LoVo (cell line): ENCODE measurements at regions not wholly inside any gene's neighbourhood (a gene's known extent, or its start where the extent isn't known, plus 50 kb on each side); places are given as distances from the start of the nearest gene placed in this dataset.
"Not testable (repeated sequence)": the region's sequence is repeated elsewhere in the genome, so short reads cannot be mapped to it uniquely, and the experiment has no call there.

Experiments used
- DNase-seq: peaks from one replicate; pipeline ENCODE4 v3.0.0-alpha.2; 2016; ENCODE audit warnings: low spot score

GRCh38 chr2:65605058-65605742 lies 172.8 kb upstream of the SPRED2 start:
- no peak for DNase-seq

GRCh38 chr2:65604246-65604645 lies 171.8 kb upstream of the SPRED2 start:
- no peak for DNase-seq

GRCh38 chr2:65602603-65603235 lies 170.3 kb upstream of the SPRED2 start:
- DNase-seq: no peak

DNA sequence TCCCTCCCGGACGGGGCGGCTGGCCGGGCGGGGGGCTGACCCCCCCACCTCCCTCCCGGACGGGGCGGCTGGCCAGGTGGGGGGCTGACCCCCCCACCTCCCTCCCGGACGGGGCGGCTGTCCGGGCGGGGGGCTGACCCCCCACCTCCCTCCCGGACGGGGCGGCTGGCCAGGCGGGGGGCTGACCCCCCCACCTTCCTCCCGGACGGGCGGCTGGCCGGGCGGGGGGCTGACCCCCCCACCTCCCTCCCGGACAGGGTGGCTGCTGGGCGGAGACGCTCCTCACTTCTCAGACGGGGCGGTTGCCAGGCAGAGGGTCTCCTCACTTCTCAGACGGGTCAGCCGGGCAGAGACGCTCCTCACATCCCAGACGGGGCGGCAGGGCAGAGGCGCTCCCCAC lies 168.5 kb upstream of the SPRED2 start:
- DNase-seq: not testable (repeated sequence)

- DNase-seq: not testable (repeated sequence)
Observed at GRCh38 chr2:65600351-65600750, 168.0 kb upstream of the SPRED2 start.

- no peak for DNase-seq
Observed at GRCh38 chr2:65599693-65600092, 167.3 kb upstream of the SPRED2 start.

GRCh38 chr2:65598996-65599395 lies 166.6 kb upstream of the SPRED2 start:
- no peak for DNase-seq

DNA sequence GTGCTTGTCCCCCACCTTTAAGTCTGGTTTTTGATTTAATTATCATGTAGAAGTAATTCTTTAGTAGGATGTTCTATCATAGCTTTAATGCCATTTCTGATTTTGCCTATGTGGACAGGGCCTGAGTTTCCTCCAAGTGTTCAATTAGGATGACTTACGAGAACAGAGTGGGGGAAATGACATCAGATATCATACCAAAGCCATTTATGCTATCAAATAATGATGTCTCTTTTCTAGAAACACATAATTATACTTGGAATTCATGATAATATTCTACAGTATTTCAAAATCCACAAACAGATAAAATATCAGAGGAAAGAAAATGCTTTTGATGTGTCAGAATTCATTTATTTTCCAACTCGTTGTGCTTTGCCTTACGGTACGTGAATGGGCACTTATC lies 165.9 kb upstream of the SPRED2 start:
- no peak for DNase-seq

- no peak for DNase-seq
Observed at GRCh38 chr2:65595630-65596029, 163.2 kb upstream of the SPRED2 start.

GRCh38 chr2:65594150-65594549 lies 161.8 kb upstream of the SPRED2 start:
- DNase-seq: no peak

- DNase-seq: no peak
Observed at GRCh38 chr2:65589667-65590066, 157.3 kb upstream of the SPRED2 start.

- DNase-seq: no peak
Observed at GRCh38 chr2:65587779-65588178, 155.4 kb upstream of the SPRED2 start.

- no peak for DNase-seq
Observed at GRCh38 chr2:65586516-65586915, 154.1 kb upstream of the SPRED2 start.

DNA sequence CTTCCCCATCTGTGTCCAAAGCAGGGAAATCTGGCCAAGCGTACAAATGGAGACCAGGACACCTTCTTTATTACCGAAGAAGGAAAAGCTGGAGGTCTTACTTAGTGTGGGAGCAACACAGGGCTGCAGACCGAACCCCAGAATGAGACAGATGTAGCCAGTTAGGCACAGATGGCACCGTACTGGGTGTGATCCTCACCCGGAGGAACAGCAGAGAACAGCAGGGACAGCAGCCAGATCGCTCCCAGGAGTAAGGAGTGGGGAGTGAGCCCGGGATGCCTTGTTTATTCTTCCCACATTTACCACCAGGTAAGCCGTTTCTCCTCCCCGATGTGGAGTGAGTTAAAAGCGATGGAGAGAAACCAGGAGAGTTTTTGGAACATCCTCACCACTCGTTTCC lies 150.7 kb upstream of the SPRED2 start:
- no peak for DNase-seq

GRCh38 chr2:65582364-65582763 lies 150.0 kb upstream of the SPRED2 start:
- DNase-seq: no peak

GRCh38 chr2:65580824-65581223 lies 148.4 kb upstream of the SPRED2 start:
- DNase-seq: no peak

DNA sequence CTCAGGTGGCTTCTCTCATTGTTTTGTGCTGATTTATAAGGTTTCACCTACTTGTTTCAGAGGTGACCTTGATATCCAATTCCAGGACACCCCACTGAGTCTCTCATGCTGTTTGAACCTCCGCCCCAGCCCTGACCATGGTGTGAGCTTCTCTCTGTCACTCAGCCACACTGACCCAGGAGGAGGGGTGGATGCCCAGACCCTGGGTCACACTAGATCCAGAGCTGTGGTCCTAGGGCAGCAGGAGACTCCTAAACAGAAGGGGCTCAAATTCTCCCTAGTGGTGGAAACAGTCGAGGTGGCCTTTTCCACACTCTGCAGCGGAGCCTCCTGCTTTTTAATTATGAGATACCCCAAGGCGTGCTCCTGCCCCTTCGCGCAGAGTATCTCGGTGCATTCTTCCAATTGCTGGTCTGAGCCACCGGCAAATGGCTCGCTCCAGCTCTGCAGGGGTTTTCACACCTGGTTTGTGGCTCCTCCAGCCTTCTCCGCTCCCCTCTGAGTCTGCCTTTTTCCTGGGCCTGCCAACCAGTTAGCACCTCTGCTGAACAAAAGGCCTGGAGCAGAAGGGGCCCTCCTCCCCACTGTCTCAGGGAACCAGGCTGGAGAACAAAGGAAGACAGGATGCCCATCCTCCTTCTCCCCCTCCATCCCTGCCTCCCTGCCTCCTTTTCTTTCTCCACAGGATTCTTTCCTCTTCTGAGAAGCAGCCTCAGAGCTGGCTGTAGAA lies 147.3 kb upstream of the SPRED2 start:
- DNase-seq: no peak

- no peak for DNase-seq
Observed at GRCh38 chr2:65577654-65578053, 145.3 kb upstream of the SPRED2 start.

DNA sequence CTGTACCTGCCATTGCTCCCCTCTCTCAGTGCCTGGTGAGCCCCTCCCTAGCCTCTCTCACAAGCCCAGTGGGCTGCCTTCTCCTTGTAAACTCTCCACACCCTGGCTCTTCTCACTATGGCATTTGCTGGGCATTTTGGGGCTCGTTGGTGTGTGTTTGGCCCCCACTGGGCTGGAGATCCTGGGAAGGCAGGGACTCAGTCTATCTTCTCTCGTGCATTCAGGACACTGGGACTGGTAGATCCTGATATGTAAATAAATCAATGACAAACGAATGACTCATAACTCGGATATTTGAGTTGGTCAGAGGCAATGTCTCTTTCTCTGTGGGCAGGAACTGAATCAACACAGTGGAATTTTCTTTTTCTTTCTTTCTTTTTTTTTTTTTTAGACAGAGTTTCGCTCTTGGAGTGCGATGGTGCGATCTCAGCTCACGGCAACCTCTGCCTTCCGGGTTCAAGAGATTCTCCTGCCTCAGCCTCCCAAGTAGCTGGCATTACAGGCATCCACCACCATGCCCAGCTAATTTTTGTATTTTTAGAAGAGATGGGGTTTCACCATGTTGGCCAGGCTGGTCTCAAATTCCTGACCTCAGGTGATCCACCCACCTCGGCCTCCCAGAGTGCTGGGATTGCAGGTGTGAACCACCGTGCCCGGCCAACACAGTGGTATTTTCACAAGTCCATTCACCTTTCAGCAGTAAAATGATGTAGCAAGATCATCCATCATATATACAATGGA lies 144.6 kb upstream of the SPRED2 start:
- DNase-seq: peak; percentile 89

GRCh38 chr2:65576278-65576677 lies 143.9 kb upstream of the SPRED2 start:
- no peak for DNase-seq

DNA sequence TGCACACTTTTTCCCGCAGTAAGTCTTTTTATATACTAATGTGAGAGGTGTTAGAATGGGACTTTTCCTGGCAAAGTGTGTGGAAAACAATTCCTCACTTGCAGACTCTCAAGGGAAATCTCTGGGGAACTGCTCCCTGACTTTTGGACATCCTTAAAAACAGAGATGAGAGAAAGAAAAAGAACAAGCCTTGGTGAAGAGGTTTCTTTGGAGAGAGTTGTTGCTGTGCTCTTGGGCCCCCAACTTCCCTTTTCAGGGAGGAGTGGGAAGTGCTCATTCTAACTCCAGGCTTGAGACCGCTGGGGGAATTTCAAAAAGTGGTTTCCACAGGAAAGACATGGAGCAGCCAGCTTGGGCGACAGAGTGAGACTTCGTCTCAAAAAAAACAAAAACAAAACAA lies 142.6 kb upstream of the SPRED2 start:
- no peak for DNase-seq

- DNase-seq: not testable (repeated sequence)
Observed at GRCh38 chr2:65568656-65569440, 136.4 kb upstream of the SPRED2 start.
